ENCODE measurements at regions not wholly inside any gene's neighbourhood (a gene's known extent, or its start where the extent isn't known, plus 50 kb on each side); places are given as distances from the start of the nearest gene placed in this dataset.

GRCh38 chrX:22325096-22325495, 52.4 kb downstream of the CBLL2 start:
- TF ChIP-seq NFIC (IDR thresholded peaks at IDR 0.05) (no peak), EGR1 (IDR thresholded peaks at IDR 0.05) (no peak), TEAD4 (IDR thresholded peaks at IDR 0.05) (no peak), USF1 (IDR thresholded peaks at IDR 0.05) (no peak), RAD21 (IDR thresholded peaks at IDR 0.05; ENCODE audit: low read depth) (no peak), ZBTB7A (IDR thresholded peaks at IDR 0.05; ENCODE audit: low read depth) (no peak)

- TF ChIP-seq FOXM1 (IDR thresholded peaks at IDR 0.05; ENCODE audit: borderline replicate concordance, low read depth) (no peak), NFIC (IDR thresholded peaks at IDR 0.05) (no peak), TEAD4 (IDR thresholded peaks at IDR 0.05) (no peak), CREB1 (IDR thresholded peaks at IDR 0.05; ENCODE audit: low read depth) (no peak), TCF12 (IDR thresholded peaks at IDR 0.05; ENCODE audit: low read depth) (no peak), EP300 (IDR thresholded peaks at IDR 0.05; ENCODE audit: borderline replicate concordance) (no peak), REST (IDR thresholded peaks at IDR 0.05; ENCODE audit: low read depth) (no peak), TAF1 (IDR thresholded peaks at IDR 0.05; ENCODE audit: low read depth) (no peak), YY1 (IDR thresholded peaks at IDR 0.05; ENCODE audit: low read depth) (no peak), EGR1 (IDR thresholded peaks at IDR 0.05) (no peak), CEBPB (IDR thresholded peaks at IDR 0.05) (no peak), RAD21 (IDR thresholded peaks at IDR 0.05; ENCODE audit: low read depth) (no peak), ZBTB7A (IDR thresholded peaks at IDR 0.05; ENCODE audit: low read depth) (no peak), USF1 (IDR thresholded peaks at IDR 0.05) (no peak)
- TF ChIP-seq, protein P1, sequence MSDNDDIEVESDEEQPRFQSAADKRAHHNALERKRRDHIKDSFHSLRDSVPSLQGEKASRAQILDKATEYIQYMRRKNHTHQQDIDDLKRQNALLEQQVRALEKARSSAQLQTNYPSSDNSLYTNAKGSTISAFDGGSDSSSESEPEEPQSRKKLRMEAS (IDR thresholded peaks at IDR 0.05): no peak
These were observed 57.1 kb downstream of the CBLL2 start for GRCh38 chrX:22329783-22330182.

GRCh38 chrX:22338740-22339139, 66.0 kb downstream of the CBLL2 start:
- TF ChIP-seq RAD21 (IDR thresholded peaks at IDR 0.05; ENCODE audit: low read depth) (no peak), YY1 (IDR thresholded peaks at IDR 0.05; ENCODE audit: low read depth) (no peak), REST (IDR thresholded peaks at IDR 0.05; ENCODE audit: low read depth) (no peak), USF1 (IDR thresholded peaks at IDR 0.05) (no peak), TEAD4 (IDR thresholded peaks at IDR 0.05) (no peak), TAF1 (IDR thresholded peaks at IDR 0.05; ENCODE audit: low read depth) (no peak), CEBPB (IDR thresholded peaks at IDR 0.05) (no peak), TCF12 (IDR thresholded peaks at IDR 0.05; ENCODE audit: low read depth) (no peak), FOXM1 (IDR thresholded peaks at IDR 0.05; ENCODE audit: borderline replicate concordance, low read depth) (no peak), CREB1 (IDR thresholded peaks at IDR 0.05; ENCODE audit: low read depth) (no peak), EGR1 (IDR thresholded peaks at IDR 0.05) (no peak), ZBTB7A (IDR thresholded peaks at IDR 0.05; ENCODE audit: low read depth) (no peak), NFIC (IDR thresholded peaks at IDR 0.05) (no peak), EP300 (IDR thresholded peaks at IDR 0.05; ENCODE audit: borderline replicate concordance) (no peak)
- TF ChIP-seq, protein P1 (IDR thresholded peaks at IDR 0.05): no peak

DNA sequence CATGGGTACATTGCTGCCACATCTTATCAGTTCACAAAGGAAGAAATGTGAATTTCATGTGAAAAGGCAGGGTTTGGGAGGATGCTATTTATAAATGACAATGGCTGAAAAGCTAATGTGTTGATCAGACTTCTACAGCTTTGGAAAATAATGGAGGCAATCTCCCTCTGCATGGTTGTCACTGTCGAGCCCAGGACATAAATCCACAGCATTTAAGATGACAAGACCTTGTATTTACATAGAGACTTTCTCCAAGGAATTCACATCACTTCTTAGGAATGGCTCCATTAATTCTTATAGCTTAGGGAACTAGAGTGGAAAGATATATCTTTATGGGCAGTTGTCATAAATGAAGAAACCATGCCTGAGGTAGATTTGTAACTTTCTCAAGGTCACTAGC, 66.7 kb downstream of the CBLL2 start:
- TF ChIP-seq, protein P1 (IDR thresholded peaks at IDR 0.05): no peak
- no peak for TF ChIP-seq REST (IDR thresholded peaks at IDR 0.05; ENCODE audit: low read depth)
- TF ChIP-seq EP300 (IDR thresholded peaks at IDR 0.05; ENCODE audit: borderline replicate concordance): no peak
- TF ChIP-seq USF1 (IDR thresholded peaks at IDR 0.05): no peak
- no peak for TF ChIP-seq YY1 (IDR thresholded peaks at IDR 0.05; ENCODE audit: low read depth)
- no peak for TF ChIP-seq NFIC (IDR thresholded peaks at IDR 0.05)
- TF ChIP-seq ZBTB7A (IDR thresholded peaks at IDR 0.05; ENCODE audit: low read depth): no peak
- TF ChIP-seq TCF12 (IDR thresholded peaks at IDR 0.05; ENCODE audit: low read depth): no peak
- no peak for TF ChIP-seq CREB1 (IDR thresholded peaks at IDR 0.05; ENCODE audit: low read depth)
- no peak for TF ChIP-seq CEBPB (IDR thresholded peaks at IDR 0.05)
- no peak for TF ChIP-seq FOXM1 (IDR thresholded peaks at IDR 0.05; ENCODE audit: borderline replicate concordance, low read depth)
- no peak for TF ChIP-seq RAD21 (IDR thresholded peaks at IDR 0.05; ENCODE audit: low read depth)
- no peak for TF ChIP-seq EGR1 (IDR thresholded peaks at IDR 0.05)
- TF ChIP-seq TAF1 (IDR thresholded peaks at IDR 0.05; ENCODE audit: low read depth): no peak
- no peak for TF ChIP-seq TEAD4 (IDR thresholded peaks at IDR 0.05)
